ENCODE measurements at regions not wholly inside any gene's neighbourhood (a gene's known extent, or its start where the extent isn't known, plus 50 kb on each side); places are given as distances from the start of the nearest gene placed in this dataset.
"Not testable (repeated sequence)": the region's sequence is repeated elsewhere in the genome, so short reads cannot be mapped to it uniquely, and the experiment has no call there.

- TF ChIP-seq RAD21 (IDR thresholded peaks at IDR 0.05; ENCODE audit: low read depth) (no peak), EGR1 (IDR thresholded peaks at IDR 0.05; ENCODE audit: low read depth) (no peak), ATF3 (IDR thresholded peaks at IDR 0.05) (no peak), ZNF274 (IDR thresholded peaks at IDR 0.05; ENCODE audit: low read depth, low read length) (no peak), FOSL1 (IDR thresholded peaks at IDR 0.05; ENCODE audit: low read depth) (no peak)
- CTCF ChIA-PET, result no interaction called here
- RAD21 ChIA-PET (ENCODE audit: low non-redundant PET in 1 of 2, low total read pairs in 2 of 2, uncharacterized antibody in 2 of 2, unreplicated experiment in 2 of 2), result no interaction called here
- Histone ChIP-seq H3K27ac (ENCODE audit: low read depth, low read length) (no peak overlapping the region), H3K9me3 (ENCODE audit: control insufficient read depth in 1 of 2, insufficient read depth in 1 of 2, low read depth in 1 of 2, low read length in 2 of 2) (no peaks in the 10 kb centered on the region), H3K4me3 (replicated peaks in 1 of 2; ENCODE audit: low read depth in 1 of 2, low read length in 2 of 2) (no peak overlapping the region), H3K9me2 (ENCODE audit: insufficient read depth) (no peaks in the 10 kb centered on the region), H4K20me1 (ENCODE audit: insufficient read depth) (no peaks in the 10 kb centered on the region), H3K79me2 (ENCODE audit: insufficient read depth, low read length) (no peaks in the 10 kb centered on the region), H3K36me3 (ENCODE audit: control insufficient read depth in 1 of 2, insufficient read depth in 2 of 2, low read length in 2 of 2) (no peaks in the 10 kb centered on the region), H3K27me3 (ENCODE audit: insufficient read depth, low read length) (no peaks in the 10 kb centered on the region), H2AFZ (ENCODE audit: low read depth, low read length, poor library complexity, severe bottlenecking) (no peak overlapping the region), H3K4me1 (ENCODE audit: control insufficient read depth in 1 of 2, insufficient read depth in 2 of 2, low read length in 2 of 2) (no peaks in the 10 kb centered on the region), H3K4me2 (ENCODE audit: low read length) (no peak overlapping the region), H3K9ac (ENCODE audit: low read length) (no peak overlapping the region)
- intact Hi-C loops (cut with micrococcal nuclease), result no loop called here
- ATAC-seq, result no peak
- POLR2A ChIA-PET, result no interaction called here
- BruUV-seq (replicated peaks), result no TSS peak
- no peak for DNase-seq (ENCODE audit: low read depth, low spot score)
Measured at GRCh38 chr17:22518185-22518584, 825.9 kb downstream of the KCNJ18 start.

DNA sequence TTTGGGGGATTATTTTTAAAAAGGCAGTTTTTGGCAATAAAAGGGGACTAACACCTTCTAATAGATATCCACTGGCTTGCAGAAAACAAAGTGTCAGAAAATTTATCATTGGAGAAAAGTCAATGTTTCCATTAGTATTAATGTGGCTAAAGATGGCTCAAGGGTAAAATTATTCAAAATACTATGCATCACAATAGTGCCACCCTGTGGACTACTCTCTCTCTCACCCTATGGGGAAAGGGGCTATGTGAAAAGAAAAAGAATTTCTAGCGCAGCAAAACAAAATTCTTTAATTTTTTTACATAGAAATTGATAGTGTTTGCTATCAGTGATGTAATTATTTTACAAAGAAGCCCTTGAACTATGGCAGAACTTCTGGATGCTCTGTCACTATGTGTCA, 856.5 kb downstream of the KCNJ18 start:
- H3K4me1 ChIP-seq (ENCODE audit: control insufficient read depth in 1 of 2, insufficient read depth in 2 of 2, low read length in 2 of 2); H2AFZ ChIP-seq (ENCODE audit: low read depth, low read length, poor library complexity, severe bottlenecking); ATAC-seq; H3K9ac ChIP-seq (ENCODE audit: low read length); RAD21 ChIA-PET (ENCODE audit: low non-redundant PET in 1 of 2, low total read pairs in 2 of 2, uncharacterized antibody in 2 of 2, unreplicated experiment in 2 of 2); H3K9me2 ChIP-seq (ENCODE audit: insufficient read depth); BruUV-seq (replicated peaks); H3K4me3 ChIP-seq (replicated peaks in 1 of 2; ENCODE audit: low read depth in 1 of 2, low read length in 2 of 2); H3K79me2 ChIP-seq (ENCODE audit: insufficient read depth, low read length); H3K4me2 ChIP-seq (ENCODE audit: low read length); H3K36me3 ChIP-seq (ENCODE audit: control insufficient read depth in 1 of 2, insufficient read depth in 2 of 2, low read length in 2 of 2); H4K20me1 ChIP-seq (ENCODE audit: insufficient read depth); CTCF ChIA-PET; POLR2A ChIA-PET; H3K27me3 ChIP-seq (ENCODE audit: insufficient read depth, low read length); intact Hi-C loops (cut with micrococcal nuclease); H3K9me3 ChIP-seq (ENCODE audit: control insufficient read depth in 1 of 2, insufficient read depth in 1 of 2, low read depth in 1 of 2, low read length in 2 of 2); H3K27ac ChIP-seq (ENCODE audit: low read depth, low read length); DNase-seq (ENCODE audit: low read depth, low spot score): not testable (repeated sequence)

DNA sequence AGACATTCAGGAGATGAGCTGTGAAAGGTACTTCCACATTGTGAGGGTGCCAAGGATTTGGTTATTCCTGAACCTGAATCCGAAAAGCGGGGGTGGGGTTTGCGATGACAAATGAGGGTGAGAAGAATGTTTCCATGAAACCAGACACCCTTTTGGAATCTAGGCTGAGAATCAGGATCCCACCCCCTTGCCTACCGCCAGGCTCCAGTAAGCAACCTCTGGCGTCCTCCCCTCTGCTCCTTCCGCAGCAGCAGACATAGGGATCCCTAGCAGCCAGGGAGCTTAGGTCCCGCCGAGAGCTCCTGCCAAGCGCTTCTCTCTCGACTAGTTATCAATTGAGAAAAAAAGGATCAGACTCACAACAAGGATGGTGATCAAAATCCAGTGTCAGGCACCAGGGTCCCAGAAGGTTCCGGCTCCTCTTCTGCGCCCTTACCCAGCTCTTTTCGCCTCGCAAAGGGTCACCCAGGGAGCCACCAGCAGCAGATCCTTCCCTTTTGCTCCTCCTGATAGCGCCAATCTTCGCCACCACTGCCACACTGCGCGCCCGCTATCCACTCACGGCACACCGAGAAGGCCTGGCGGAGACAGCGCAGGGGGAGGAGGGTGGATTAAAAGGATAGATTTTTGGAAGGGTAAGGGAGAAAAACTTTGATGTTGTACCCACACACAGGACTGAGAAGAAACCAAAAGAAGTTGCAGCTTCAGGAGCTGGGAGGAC, 859.5 kb downstream of the KCNJ18 start:
- H3K36me3 ChIP-seq (ENCODE audit: control insufficient read depth in 1 of 2, insufficient read depth in 2 of 2, low read length in 2 of 2); H3K9me3 ChIP-seq (ENCODE audit: control insufficient read depth in 1 of 2, insufficient read depth in 1 of 2, low read depth in 1 of 2, low read length in 2 of 2); RAD21 ChIA-PET (ENCODE audit: low non-redundant PET in 1 of 2, low total read pairs in 2 of 2, uncharacterized antibody in 2 of 2, unreplicated experiment in 2 of 2); H3K9me2 ChIP-seq (ENCODE audit: insufficient read depth); ATAC-seq; H3K4me2 ChIP-seq (ENCODE audit: low read length); H3K27me3 ChIP-seq (ENCODE audit: insufficient read depth, low read length); DNase-seq (ENCODE audit: low read depth, low spot score); H3K4me1 ChIP-seq (ENCODE audit: control insufficient read depth in 1 of 2, insufficient read depth in 2 of 2, low read length in 2 of 2); POLR2A ChIA-PET; intact Hi-C loops (cut with micrococcal nuclease); BruUV-seq (replicated peaks); H2AFZ ChIP-seq (ENCODE audit: low read depth, low read length, poor library complexity, severe bottlenecking); H3K4me3 ChIP-seq (replicated peaks in 1 of 2; ENCODE audit: low read depth in 1 of 2, low read length in 2 of 2); H3K27ac ChIP-seq (ENCODE audit: low read depth, low read length); H3K9ac ChIP-seq (ENCODE audit: low read length); CTCF ChIA-PET; H3K79me2 ChIP-seq (ENCODE audit: insufficient read depth, low read length); H4K20me1 ChIP-seq (ENCODE audit: insufficient read depth): not testable (repeated sequence)

Data from HCT116 (cell line).